SK-N-SH (cell line): ENCODE measurements at regions not wholly inside any gene's neighbourhood (a gene's known extent, or its start where the extent isn't known, plus 50 kb on each side); places are given as distances from the start of the nearest gene placed in this dataset.

Source experiments
- CTCF ChIA-PET: fragments of 300-600, 350-600 bp; formaldehyde crosslinking; extraction: SDS; loops from one replicate; lab custom pipeline; 2021; lab: Yijun Ruan, JAX
- POLR2A ChIA-PET: fragments of 350-600 bp; sonication (Branson Sonifier 250); formaldehyde crosslinking; extraction: SDS; loops from one replicate; lab custom pipeline; 2020; ENCODE audit warnings: antibody characterized with exemption, inconsistent platforms; lab: Yijun Ruan, JAX
- DNase-seq: peaks from one replicate; pipeline ENCODE4 v3.0.0; 2012
- H2AFZ ChIP-seq: fragments of 200-600 bp; sonication (generic); 2 replicates; pipeline ENCODE4 v1.8.1; 2016; ENCODE audit warnings: antibody characterized with exemption, mild to moderate bottlenecking, low read depth
- H3F3A ChIP-seq: fragments of 200-600 bp; sonication (generic); replicated peaks from 2 replicates; pipeline ENCODE3; 2016; ENCODE audit warnings: antibody characterized with exemption, mild to moderate bottlenecking; ENCODE audit not compliant: insufficient read depth
- H3K27ac ChIP-seq, 2 experiments: fragments of 200-500 bp in 1 of 2; fragments of 200-600 bp in 1 of 2; sonication (Bioruptor generic) in 1 of 2; sonication (generic), shearing (Covaris generic) in 1 of 2; 2 replicates each; pipeline versions ENCODE4 v1.5.1 to v1.6.1; 2014 to 2016; ENCODE audit warnings: low read depth in 2 of 2, inconsistent platforms in 1 of 2, low read length in 1 of 2, mild to moderate bottlenecking in 1 of 2, mixed read lengths in 1 of 2
- H3K27me3 ChIP-seq: fragments of 200-600 bp; sonication (generic), shearing (Covaris generic); 2 replicates; pipeline ENCODE4 v1.6.1; 2016; ENCODE audit warnings: mixed run types; ENCODE audit not compliant: insufficient read depth
- H3K36me3 ChIP-seq, 2 experiments: fragments of 200-500 bp in 1 of 2; fragments of 200-600 bp in 1 of 2; sonication (Bioruptor generic) in 1 of 2; sonication (generic) in 1 of 2; replicated peaks in 1 of 2; 2 replicates each; pipeline versions ENCODE3 to v1.5.1; 2014 to 2016; ENCODE audit warnings: low read length in 1 of 2, mild to moderate bottlenecking in 1 of 2; ENCODE audit not compliant: insufficient read depth in 2 of 2, control insufficient read depth in 1 of 2
- H3K4me1 ChIP-seq, 2 experiments: fragments of 200-500 bp in 1 of 2; fragments of 200-600 bp in 1 of 2; sonication (Bioruptor generic) in 1 of 2; sonication (generic), shearing (Covaris generic) in 1 of 2; 2 replicates each; pipeline versions ENCODE4 v1.5.1 to v1.6.1; 2014 to 2016; ENCODE audit warnings: low read depth in 1 of 2, low read length in 1 of 2, mixed run types in 1 of 2; ENCODE audit not compliant: insufficient read depth in 2 of 2, control insufficient read depth in 1 of 2
- H3K4me2 ChIP-seq: fragments of 200-600 bp; sonication (generic), shearing (Covaris generic); 2 replicates; pipeline ENCODE4 v1.6.1; 2017; ENCODE audit warnings: mixed run types
- H3K4me3 ChIP-seq, 2 experiments: fragments of 200-500 bp in 1 of 2; fragments of 200-600 bp in 1 of 2; sonication (Bioruptor generic) in 1 of 2; sonication (generic), shearing (Covaris generic) in 1 of 2; 2 replicates each; pipeline versions ENCODE4 v1.5.1 to v1.8.1; 2014 to 2016; ENCODE audit warnings: low read depth in 2 of 2, inconsistent platforms in 1 of 2, low read length in 1 of 2, mild to moderate bottlenecking in 1 of 2, mixed read lengths in 1 of 2, moderate library complexity in 1 of 2
- H3K79me2 ChIP-seq: fragments of 200-600 bp; sonication (generic); 2 replicates; pipeline ENCODE4 v1.8.1; 2017; ENCODE audit warnings: mild to moderate bottlenecking; ENCODE audit not compliant: insufficient read depth
- H3K9ac ChIP-seq: fragments of 200-600 bp; sonication (generic); 2 replicates; pipeline ENCODE4 v1.6.1; 2017; ENCODE audit warnings: mixed run types
- H3K9me2 ChIP-seq: fragments of 200-600 bp; sonication (generic); 2 replicates; pipeline ENCODE4 v1.6.1; 2017; ENCODE audit warnings: mixed run types
- H3K9me3 ChIP-seq: fragments of 200-600 bp; sonication (generic); 2 replicates; pipeline ENCODE4 v1.6.1; 2017; ENCODE audit warnings: mixed run types, mild to moderate bottlenecking, moderate library complexity
- H4K20me1 ChIP-seq: fragments of 200-600 bp; sonication (generic); 2 replicates; pipeline ENCODE4 v1.6.1; 2017; ENCODE audit warnings: mild to moderate bottlenecking, mixed run types; ENCODE audit not compliant: insufficient read depth
- CHD2 ChIP-seq: fragments of 150-350 bp; IDR thresholded peaks from 2 replicates; pipeline ENCODE4 v1.6.1; 2018; ENCODE audit warnings: low read length; ENCODE audit not compliant: partially characterized antibody
- FOXJ3 ChIP-seq: sonication (generic); formaldehyde crosslinking; IDR thresholded peaks from 2 replicates; pipeline ENCODE4 v1.5.1; 2020; ENCODE audit warnings: mild to moderate bottlenecking, missing genetic modification reagents
- FOXM1 ChIP-seq: IDR thresholded peaks from 2 replicates; pipeline ENCODE4 v1.4.0; 2012; ENCODE audit warnings: low read depth, mild to moderate bottlenecking
- GABPA ChIP-seq: IDR thresholded peaks from 2 replicates; pipeline ENCODE4 v1.4.0; 2012; ENCODE audit warnings: low read depth, mild to moderate bottlenecking
- GATA2 ChIP-seq: sonication (generic); formaldehyde crosslinking; IDR thresholded peaks from 2 replicates; pipeline ENCODE4 v1.5.0; 2020; ENCODE audit warnings: mild to moderate bottlenecking, missing genetic modification reagents
- JUND ChIP-seq: IDR thresholded peaks from 2 replicates; pipeline ENCODE4 v1.4.0; 2012
- RAD21 ChIP-seq: IDR thresholded peaks from 2 replicates; pipeline ENCODE4 v1.6.1; 2012; ENCODE audit warnings: mild to moderate bottlenecking, low read length
- RFX5 ChIP-seq: IDR thresholded peaks from 2 replicates; pipeline ENCODE4 v1.6.1; 2012; ENCODE audit warnings: mild to moderate bottlenecking, improper control_type of control experiment, low read length
- RXRA ChIP-seq: IDR thresholded peaks from 2 replicates; pipeline ENCODE4 v1.4.0; 2012; ENCODE audit warnings: low read depth, mild to moderate bottlenecking, borderline replicate concordance
- WGBS: methylation state at CpG from one replicate; pipeline ENCODE4 v1.1.6; 2017; ENCODE audit warnings: low lambda C conversion rate; 5-methylcytosine and 5-hydroxymethylcytosine counted together
- TF ChIP-seq, protein P1 (sequence below): IDR thresholded peaks from 2 replicates; pipeline ENCODE4; 2012
- TF ChIP-seq, protein P2 (sequence below): IDR thresholded peaks from 2 replicates; pipeline ENCODE4 v1.4.0; 2012; ENCODE audit warnings: low read depth, borderline replicate concordance
- TF ChIP-seq, protein P3 (sequence below): fragments of 200-600 bp; sonication (generic); IDR thresholded peaks from 2 replicates; pipeline ENCODE4 v1.6.1; 2017; ENCODE audit warnings: antibody characterized with exemption, mild to moderate bottlenecking, moderate library complexity
- TF ChIP-seq, protein P4 (sequence below): IDR thresholded peaks from 2 replicates; pipeline ENCODE4 v1.4.0; 2012; ENCODE audit warnings: low read depth
- TF ChIP-seq, protein P5 (sequence below): IDR thresholded peaks from 2 replicates; pipeline ENCODE4 v1.4.0; 2012; ENCODE audit warnings: low read depth, borderline replicate concordance
- TF ChIP-seq, protein P6 (sequence below): fragments of 150-350 bp; IDR thresholded peaks from 2 replicates; pipeline ENCODE4 v1.6.1; 2017; ENCODE audit warnings: antibody characterized with exemption, low read length, low read depth, borderline replicate concordance

DNA sequence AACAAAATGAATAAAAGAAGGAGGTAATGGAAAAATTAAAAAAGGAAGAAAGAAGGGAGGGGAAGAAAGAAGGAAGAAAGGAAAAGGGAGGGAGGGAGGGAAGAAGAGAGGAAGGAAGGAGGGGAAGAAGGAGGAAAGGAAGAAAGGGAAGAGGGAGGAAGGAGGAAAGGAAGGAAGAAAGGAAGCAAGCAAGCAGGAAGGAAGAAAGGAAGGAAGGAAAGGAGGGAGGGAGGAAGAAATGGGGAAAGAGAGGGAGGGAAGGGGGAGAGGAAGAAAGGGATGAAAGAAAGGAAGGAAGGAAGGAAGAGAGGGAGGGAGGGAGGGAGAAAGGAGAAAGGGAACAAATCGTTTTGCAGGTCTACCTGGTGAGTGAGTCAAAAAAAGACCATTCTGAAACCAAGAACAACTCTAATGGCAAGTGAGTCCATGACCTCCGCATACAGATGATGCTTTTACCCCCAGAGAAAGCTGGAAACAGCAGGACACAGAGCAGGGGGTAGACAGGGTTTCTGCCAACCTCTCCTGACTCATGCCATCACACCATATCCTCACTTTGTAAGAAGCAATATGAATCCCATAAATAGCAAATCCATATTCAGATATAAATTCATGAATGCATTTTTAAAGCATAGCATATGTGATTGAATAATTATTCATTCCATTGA lies 1112.9 kb upstream of the AUTS2 start:
- Histone ChIP-seq H3K27ac (no peak overlapping the region), H3K9ac (no peak overlapping the region), H2AFZ (no peak overlapping the region), H3K4me3 (no peak overlapping the region), H3K4me2 (no peak overlapping the region), H4K20me1 (no peaks in the 10 kb centered on the region), H3K36me3 (no peaks in the 10 kb centered on the region), H3F3A (no peaks in the 10 kb centered on the region), H3K4me1 (peaks cover 0 to 6% of the 10 kb centered on the region in 2 experiments; a peak in 1 of 4 replicates), H3K9me2 (no peaks in the 10 kb centered on the region), H3K79me2 (no peaks in the 10 kb centered on the region), H3K27me3 (no peaks in the 10 kb centered on the region), H3K9me3 (no peaks in the 10 kb centered on the region)
- ChIA-PET CTCF (interaction anchor here (1.2 kb wide), 1 partner anchor 308 kb away, joined by 3 read pairs; no protein-coding TSS in a partner anchor), POLR2A (no interaction called here)
- DNase-seq, result no peak
- 34% methylated on average over 2 of the region's 2 CpGs for WGBS
- TF ChIP-seq CHD2 (no peak), RXRA (no peak)
- TF ChIP-seq, protein P1, sequence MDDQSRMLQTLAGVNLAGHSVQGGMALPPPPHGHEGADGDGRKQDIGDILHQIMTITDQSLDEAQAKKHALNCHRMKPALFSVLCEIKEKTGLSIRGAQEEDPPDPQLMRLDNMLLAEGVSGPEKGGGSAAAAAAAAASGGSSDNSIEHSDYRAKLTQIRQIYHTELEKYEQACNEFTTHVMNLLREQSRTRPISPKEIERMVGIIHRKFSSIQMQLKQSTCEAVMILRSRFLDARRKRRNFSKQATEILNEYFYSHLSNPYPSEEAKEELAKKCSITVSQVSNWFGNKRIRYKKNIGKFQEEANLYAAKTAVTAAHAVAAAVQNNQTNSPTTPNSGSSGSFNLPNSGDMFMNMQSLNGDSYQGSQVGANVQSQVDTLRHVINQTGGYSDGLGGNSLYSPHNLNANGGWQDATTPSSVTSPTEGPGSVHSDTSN, result no peak

DNA sequence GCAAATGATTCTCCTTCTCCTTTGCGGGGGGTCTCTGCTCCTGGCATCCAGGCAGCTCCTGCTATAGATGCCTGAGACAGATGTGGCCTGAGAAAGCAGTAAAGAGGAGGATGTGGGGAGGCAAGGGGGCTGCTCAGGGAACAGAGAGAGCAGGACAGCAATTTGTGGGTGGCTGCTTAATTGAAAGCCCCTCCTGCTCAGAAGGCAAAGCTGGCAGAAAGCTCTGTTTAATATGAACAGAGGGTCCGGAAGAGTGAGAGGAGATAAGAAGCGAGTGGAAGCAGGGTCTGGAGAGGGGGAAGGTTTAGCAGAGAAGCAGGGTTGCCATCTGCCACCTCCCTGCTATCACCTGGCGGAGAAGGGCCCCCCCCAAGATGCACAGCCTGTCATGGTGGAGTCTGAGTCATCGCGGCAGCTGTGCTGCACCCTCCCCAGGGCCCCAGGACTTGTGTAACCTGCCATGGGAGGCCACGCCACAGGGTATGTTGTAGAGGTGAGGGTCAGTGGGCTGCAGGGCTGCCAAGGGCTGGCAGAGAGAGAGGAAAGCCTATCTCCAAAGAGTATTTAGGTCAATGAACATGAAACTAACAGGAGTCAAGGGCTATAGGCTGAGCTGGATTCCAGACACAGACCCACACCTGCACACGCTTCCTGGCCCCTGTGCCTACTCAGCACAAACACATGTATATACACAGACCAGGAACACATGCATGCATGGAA lies 1109.8 kb upstream of the AUTS2 start:
- DNase-seq, result peak; percentile 67
- Histone ChIP-seq H3K9me3 (no peaks in the 10 kb centered on the region), H3K9ac (no peak overlapping the region), H2AFZ (no peak overlapping the region), H3F3A (no peaks in the 10 kb centered on the region), H3K4me3 (no peak overlapping the region), H3K36me3 (no peaks in the 10 kb centered on the region), H3K4me2 (no peak overlapping the region), H3K27ac (peak overlapping the region in 1 of 2 experiments; percentile 43; a peak in 1 of 4 replicates), H3K4me1 (peaks cover 0 to 6% of the 10 kb centered on the region in 2 experiments; a peak in 1 of 4 replicates), H4K20me1 (no peaks in the 10 kb centered on the region), H3K27me3 (no peaks in the 10 kb centered on the region), H3K79me2 (no peaks in the 10 kb centered on the region), H3K9me2 (no peaks in the 10 kb centered on the region)
- CTCF ChIA-PET, result interaction anchor here (0.6 to 1.5 kb wide), 4 partner anchors 12 to 1609 kb away, joined by 3 to 5 read pairs (median 3); no protein-coding TSS in a partner anchor
- WGBS, result 49% methylated on average over 8 of the region's 8 CpGs
- POLR2A ChIA-PET, result interaction anchor here (0.6 kb wide), 1 partner anchor 9 kb away, joined by 3 read pairs; no protein-coding TSS in a partner anchor
- TF ChIP-seq, protein P2, sequence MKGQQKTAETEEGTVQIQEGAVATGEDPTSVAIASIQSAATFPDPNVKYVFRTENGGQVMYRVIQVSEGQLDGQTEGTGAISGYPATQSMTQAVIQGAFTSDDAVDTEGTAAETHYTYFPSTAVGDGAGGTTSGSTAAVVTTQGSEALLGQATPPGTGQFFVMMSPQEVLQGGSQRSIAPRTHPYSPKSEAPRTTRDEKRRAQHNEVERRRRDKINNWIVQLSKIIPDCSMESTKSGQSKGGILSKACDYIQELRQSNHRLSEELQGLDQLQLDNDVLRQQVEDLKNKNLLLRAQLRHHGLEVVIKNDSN, result no peak
- TF ChIP-seq GABPA (no peak), FOXJ3 (CRISPR knock-in tag) (peak; percentile 78; the same call in 1 of the 2 replicates), RFX5 (no peak), RAD21 (no peak), FOXM1 (no peak), JUND (no peak), GATA2 (CRISPR knock-in tag) (peak; percentile 75)
- TF ChIP-seq, protein P3, sequence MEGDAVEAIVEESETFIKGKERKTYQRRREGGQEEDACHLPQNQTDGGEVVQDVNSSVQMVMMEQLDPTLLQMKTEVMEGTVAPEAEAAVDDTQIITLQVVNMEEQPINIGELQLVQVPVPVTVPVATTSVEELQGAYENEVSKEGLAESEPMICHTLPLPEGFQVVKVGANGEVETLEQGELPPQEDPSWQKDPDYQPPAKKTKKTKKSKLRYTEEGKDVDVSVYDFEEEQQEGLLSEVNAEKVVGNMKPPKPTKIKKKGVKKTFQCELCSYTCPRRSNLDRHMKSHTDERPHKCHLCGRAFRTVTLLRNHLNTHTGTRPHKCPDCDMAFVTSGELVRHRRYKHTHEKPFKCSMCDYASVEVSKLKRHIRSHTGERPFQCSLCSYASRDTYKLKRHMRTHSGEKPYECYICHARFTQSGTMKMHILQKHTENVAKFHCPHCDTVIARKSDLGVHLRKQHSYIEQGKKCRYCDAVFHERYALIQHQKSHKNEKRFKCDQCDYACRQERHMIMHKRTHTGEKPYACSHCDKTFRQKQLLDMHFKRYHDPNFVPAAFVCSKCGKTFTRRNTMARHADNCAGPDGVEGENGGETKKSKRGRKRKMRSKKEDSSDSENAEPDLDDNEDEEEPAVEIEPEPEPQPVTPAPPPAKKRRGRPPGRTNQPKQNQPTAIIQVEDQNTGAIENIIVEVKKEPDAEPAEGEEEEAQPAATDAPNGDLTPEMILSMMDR, result no peak
- TF ChIP-seq, protein P4, sequence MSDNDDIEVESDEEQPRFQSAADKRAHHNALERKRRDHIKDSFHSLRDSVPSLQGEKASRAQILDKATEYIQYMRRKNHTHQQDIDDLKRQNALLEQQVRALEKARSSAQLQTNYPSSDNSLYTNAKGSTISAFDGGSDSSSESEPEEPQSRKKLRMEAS, result no peak
- TF ChIP-seq, protein P1, result no peak
- TF ChIP-seq, protein P5, sequence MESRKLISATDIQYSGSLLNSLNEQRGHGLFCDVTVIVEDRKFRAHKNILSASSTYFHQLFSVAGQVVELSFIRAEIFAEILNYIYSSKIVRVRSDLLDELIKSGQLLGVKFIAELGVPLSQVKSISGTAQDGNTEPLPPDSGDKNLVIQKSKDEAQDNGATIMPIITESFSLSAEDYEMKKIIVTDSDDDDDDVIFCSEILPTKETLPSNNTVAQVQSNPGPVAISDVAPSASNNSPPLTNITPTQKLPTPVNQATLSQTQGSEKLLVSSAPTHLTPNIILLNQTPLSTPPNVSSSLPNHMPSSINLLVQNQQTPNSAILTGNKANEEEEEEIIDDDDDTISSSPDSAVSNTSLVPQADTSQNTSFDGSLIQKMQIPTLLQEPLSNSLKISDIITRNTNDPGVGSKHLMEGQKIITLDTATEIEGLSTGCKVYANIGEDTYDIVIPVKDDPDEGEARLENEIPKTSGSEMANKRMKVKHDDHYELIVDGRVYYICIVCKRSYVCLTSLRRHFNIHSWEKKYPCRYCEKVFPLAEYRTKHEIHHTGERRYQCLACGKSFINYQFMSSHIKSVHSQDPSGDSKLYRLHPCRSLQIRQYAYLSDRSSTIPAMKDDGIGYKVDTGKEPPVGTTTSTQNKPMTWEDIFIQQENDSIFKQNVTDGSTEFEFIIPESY, result no peak
- TF ChIP-seq, protein P6, sequence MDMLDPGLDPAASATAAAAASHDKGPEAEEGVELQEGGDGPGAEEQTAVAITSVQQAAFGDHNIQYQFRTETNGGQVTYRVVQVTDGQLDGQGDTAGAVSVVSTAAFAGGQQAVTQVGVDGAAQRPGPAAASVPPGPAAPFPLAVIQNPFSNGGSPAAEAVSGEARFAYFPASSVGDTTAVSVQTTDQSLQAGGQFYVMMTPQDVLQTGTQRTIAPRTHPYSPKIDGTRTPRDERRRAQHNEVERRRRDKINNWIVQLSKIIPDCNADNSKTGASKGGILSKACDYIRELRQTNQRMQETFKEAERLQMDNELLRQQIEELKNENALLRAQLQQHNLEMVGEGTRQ, result no peak
